WTC11 (cell line): ENCODE measurements at regions not wholly inside any gene's neighbourhood (a gene's known extent, or its start where the extent isn't known, plus 50 kb on each side); places are given as distances from the start of the nearest gene placed in this dataset.

Experiments used
- ESRRA ChIP-seq: sonication (generic); formaldehyde crosslinking; IDR thresholded peaks from 2 replicates; pipeline ENCODE4 v1.8.1; 2022; ENCODE audit warnings: mild to moderate bottlenecking, missing genetic modification reagents, borderline replicate concordance
- JUN ChIP-seq: sonication (generic); formaldehyde crosslinking; IDR thresholded peaks from 2 replicates; pipeline ENCODE4 v1.8.0; 2023; ENCODE audit warnings: mild to moderate bottlenecking, missing genetic modification reagents
- TCF7 ChIP-seq: sonication (generic); formaldehyde crosslinking; IDR thresholded peaks from 2 replicates; pipeline ENCODE4 v1.8.0; 2022; ENCODE audit warnings: mild to moderate bottlenecking, low read depth, missing genetic modification reagents, moderate library complexity
- TF ChIP-seq, protein P1 (sequence below): sonication (generic); formaldehyde crosslinking; IDR thresholded peaks from 2 replicates; pipeline ENCODE4 v1.8.1; 2023; ENCODE audit warnings: mild to moderate bottlenecking, moderate library complexity, missing genetic modification reagents
- TF ChIP-seq, protein P2 (sequence below): fragments of 200-600 bp; IDR thresholded peaks from 2 replicates; pipeline ENCODE4 v1.8.0; 2022; ENCODE audit warnings: antibody characterized with exemption
- TF ChIP-seq, protein P3 (sequence below): sonication (generic); formaldehyde crosslinking; IDR thresholded peaks from 2 replicates; pipeline ENCODE4 v1.8.1; 2022; ENCODE audit warnings: mild to moderate bottlenecking, moderate library complexity, missing genetic modification reagents

GRCh38 chr4:107246761-107247160 is 210.6 kb upstream of the DKK2 start:
- no peak for TF ChIP-seq JUN
- TF ChIP-seq, protein P1, sequence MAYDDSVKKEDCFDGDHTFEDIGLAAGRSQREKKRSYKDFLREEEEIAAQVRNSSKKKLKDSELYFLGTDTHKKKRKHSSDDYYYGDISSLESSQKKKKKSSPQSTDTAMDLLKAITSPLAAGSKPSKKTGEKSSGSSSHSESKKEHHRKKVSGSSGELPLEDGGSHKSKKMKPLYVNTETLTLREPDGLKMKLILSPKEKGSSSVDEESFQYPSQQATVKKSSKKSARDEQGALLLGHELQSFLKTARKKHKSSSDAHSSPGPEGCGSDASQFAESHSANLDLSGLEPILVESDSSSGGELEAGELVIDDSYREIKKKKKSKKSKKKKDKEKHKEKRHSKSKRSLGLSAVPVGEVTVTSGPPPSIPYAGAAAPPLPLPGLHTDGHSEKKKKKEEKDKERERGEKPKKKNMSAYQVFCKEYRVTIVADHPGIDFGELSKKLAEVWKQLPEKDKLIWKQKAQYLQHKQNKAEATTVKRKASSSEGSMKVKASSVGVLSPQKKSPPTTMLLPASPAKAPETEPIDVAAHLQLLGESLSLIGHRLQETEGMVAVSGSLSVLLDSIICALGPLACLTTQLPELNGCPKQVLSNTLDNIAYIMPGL (CRISPR knock-in tag), result no peak
- TF ChIP-seq, protein P2, sequence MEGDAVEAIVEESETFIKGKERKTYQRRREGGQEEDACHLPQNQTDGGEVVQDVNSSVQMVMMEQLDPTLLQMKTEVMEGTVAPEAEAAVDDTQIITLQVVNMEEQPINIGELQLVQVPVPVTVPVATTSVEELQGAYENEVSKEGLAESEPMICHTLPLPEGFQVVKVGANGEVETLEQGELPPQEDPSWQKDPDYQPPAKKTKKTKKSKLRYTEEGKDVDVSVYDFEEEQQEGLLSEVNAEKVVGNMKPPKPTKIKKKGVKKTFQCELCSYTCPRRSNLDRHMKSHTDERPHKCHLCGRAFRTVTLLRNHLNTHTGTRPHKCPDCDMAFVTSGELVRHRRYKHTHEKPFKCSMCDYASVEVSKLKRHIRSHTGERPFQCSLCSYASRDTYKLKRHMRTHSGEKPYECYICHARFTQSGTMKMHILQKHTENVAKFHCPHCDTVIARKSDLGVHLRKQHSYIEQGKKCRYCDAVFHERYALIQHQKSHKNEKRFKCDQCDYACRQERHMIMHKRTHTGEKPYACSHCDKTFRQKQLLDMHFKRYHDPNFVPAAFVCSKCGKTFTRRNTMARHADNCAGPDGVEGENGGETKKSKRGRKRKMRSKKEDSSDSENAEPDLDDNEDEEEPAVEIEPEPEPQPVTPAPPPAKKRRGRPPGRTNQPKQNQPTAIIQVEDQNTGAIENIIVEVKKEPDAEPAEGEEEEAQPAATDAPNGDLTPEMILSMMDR, result no peak
- TF ChIP-seq, protein P3, sequence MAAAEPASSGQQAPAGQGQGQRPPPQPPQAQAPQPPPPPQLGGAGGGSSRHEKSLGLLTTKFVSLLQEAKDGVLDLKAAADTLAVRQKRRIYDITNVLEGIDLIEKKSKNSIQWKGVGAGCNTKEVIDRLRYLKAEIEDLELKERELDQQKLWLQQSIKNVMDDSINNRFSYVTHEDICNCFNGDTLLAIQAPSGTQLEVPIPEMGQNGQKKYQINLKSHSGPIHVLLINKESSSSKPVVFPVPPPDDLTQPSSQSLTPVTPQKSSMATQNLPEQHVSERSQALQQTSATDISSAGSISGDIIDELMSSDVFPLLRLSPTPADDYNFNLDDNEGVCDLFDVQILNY (CRISPR knock-in tag), result no peak
- TF ChIP-seq ESRRA (CRISPR knock-in tag), result no peak
- TF ChIP-seq TCF7 (CRISPR knock-in tag), result no peak
